HepG2 (cell line): ENCODE measurements at regions not wholly inside any gene's neighbourhood (a gene's known extent, or its start where the extent isn't known, plus 50 kb on each side); places are given as distances from the start of the nearest gene placed in this dataset.

Experiments
- ATAC-seq: fragments of 200-7000 bp; cut with Tn5 transposase; 3 replicates; pipeline ENCODE4 v1.9.1; 2020; ENCODE audit warnings: mild to moderate bottlenecking, moderate library complexity
- BruUV-seq: library from RNA; stranded (reverse); fragments of 400-500 nt; replicated peaks from 2 replicates; lab custom pipeline; 2021; lab: Mats Ljungman, UMichigan
- CTCF ChIA-PET: fragments of 300-600 bp; formaldehyde crosslinking; extraction: SDS; loops from one replicate; lab custom pipeline; 2021; ENCODE audit warnings: low total read pairs, inconsistent platforms, low intra/inter-chr PET ratio; lab: Yijun Ruan, JAX
- POLR2A ChIA-PET: fragments of 350-600 bp; sonication (Branson Sonifier 250); formaldehyde crosslinking; loops from one replicate; lab custom pipeline; 2020; ENCODE audit warnings: antibody characterized with exemption, inconsistent platforms; lab: Yijun Ruan, JAX
- DNase-seq: peaks from one replicate; pipeline ENCODE4 v3.0.0-alpha.2; 2015; ENCODE audit warnings: low spot score
- FAIRE-seq: peaks from 3 replicates; lab custom pipeline; 2011; peaks lifted over from hg19 to GRCh38; lab: Jason Lieb, UNC
- H2AFZ ChIP-seq: one replicate; pipeline ENCODE4 v1.6.1; 2011; ENCODE audit warnings: low read length, inconsistent platforms
- H3K27ac ChIP-seq: fragments of 300-600 bp; 3 replicates; pipeline ENCODE4 v1.8.0; 2011; ENCODE audit warnings: mixed run types, mild to moderate bottlenecking, mixed read lengths, low read length, inconsistent platforms; ENCODE audit not compliant: insufficient read depth; ENCODE audit errors: extremely low read length
- H3K27me3 ChIP-seq, 2 experiments: fragments of 200-600 bp in 1 of 2; 2 replicates in 1 of 2; 3 replicates in 1 of 2; pipeline versions ENCODE4 v1.6.0 to v1.8.0; 2011; ENCODE audit warnings: low read length in 2 of 2, mild to moderate bottlenecking in 2 of 2, moderate library complexity in 2 of 2, inconsistent platforms in 1 of 2; ENCODE audit not compliant: insufficient read depth in 2 of 2, control insufficient read depth in 1 of 2
- H3K36me3 ChIP-seq, 2 experiments: fragments of 200-600 bp in 1 of 2; replicated peaks in 1 of 2; 2 replicates in 1 of 2; 3 replicates in 1 of 2; pipeline versions ENCODE4 v1.5.1 to v1.8.0; 2011; ENCODE audit warnings: low read length in 2 of 2, inconsistent platforms in 1 of 2; ENCODE audit not compliant: insufficient read depth in 2 of 2, control insufficient read depth in 1 of 2
- H3K4me1 ChIP-seq: 2 replicates; pipeline ENCODE4 v1.5.1; 2012; ENCODE audit warnings: low read length, inconsistent platforms; ENCODE audit not compliant: insufficient read depth
- H3K4me2 ChIP-seq: 2 replicates; pipeline ENCODE4 v1.6.0; 2011; ENCODE audit warnings: low read depth, low read length, inconsistent platforms
- H3K4me3 ChIP-seq, 3 experiments: fragments of 200-600 bp in 1 of 3; sonication (generic), shearing (Covaris generic) in 1 of 3; replicated peaks in 1 of 3; 2 replicates each; pipeline ENCODE4 v1.5.1; 2011 to 2016; ENCODE audit warnings: low read length in 3 of 3, inconsistent platforms in 2 of 3, low read depth in 2 of 3, mild to moderate bottlenecking in 2 of 3, control low read depth in 1 of 3, mixed read lengths in 1 of 3; ENCODE audit not compliant: insufficient read depth in 1 of 3
- H3K79me2 ChIP-seq: one replicate; pipeline ENCODE4 v1.6.1; 2011; ENCODE audit warnings: low read length, inconsistent platforms; ENCODE audit not compliant: insufficient read depth
- H3K9ac ChIP-seq: 2 replicates; pipeline ENCODE4 v1.6.0; 2011; ENCODE audit warnings: mild to moderate bottlenecking, low read depth, low read length, inconsistent platforms; ENCODE audit not compliant: insufficient read depth
- H3K9me3 ChIP-seq: 2 replicates; pipeline ENCODE4 v1.5.1; 2012; ENCODE audit warnings: mild to moderate bottlenecking, low read length
- H4K20me1 ChIP-seq: 2 replicates; pipeline ENCODE4 v1.6.0; 2011; ENCODE audit warnings: inconsistent platforms, mild to moderate bottlenecking, low read length, moderate library complexity; ENCODE audit not compliant: insufficient read depth
- ATF7 ChIP-seq, 2 experiments: fragments of 450-650 bp in 1 of 2; sonication (generic) in 1 of 2; formaldehyde crosslinking in 1 of 2; IDR thresholded peaks; 2 replicates each; pipeline versions ENCODE4 v1.4.0 to v1.6.1; 2016 to 2020; ENCODE audit warnings: antibody characterized with exemption in 1 of 2, mild to moderate bottlenecking in 1 of 2, missing genetic modification reagents in 1 of 2
- HNRNPLL ChIP-seq: fragments of 200-400 bp; formaldehyde crosslinking; IDR thresholded peaks from 2 replicates; pipeline ENCODE4 v1.6.1; 2017; ENCODE audit warnings: mild to moderate bottlenecking, low read depth, low read length; ENCODE audit not compliant: poor library complexity, severe bottlenecking
- RFXANK ChIP-seq: IDR thresholded peaks from 2 replicates; pipeline ENCODE4 v1.6.1; 2016
- TCF12 ChIP-seq, 2 experiments: fragments of 450-650 bp in 1 of 2; sonication (generic) in 1 of 2; formaldehyde crosslinking in 1 of 2; IDR thresholded peaks; 2 replicates each; pipeline versions ENCODE4 v1.6.1 to v1.8.0; 2017 to 2022; ENCODE audit warnings: antibody characterized with exemption in 1 of 2, mild to moderate bottlenecking in 1 of 2, missing genetic modification reagents in 1 of 2, moderate library complexity in 1 of 2
- WGBS: methylation state at CpG from one replicate; pipeline ENCODE4 v1.1.6; 2017; ENCODE audit warnings: low lambda C conversion rate; 5-methylcytosine and 5-hydroxymethylcytosine counted together
- in situ Hi-C: cut with HindIII; loops from 2 replicates; pipeline ENCODE4 v1.10.0; 2017; ENCODE audit warnings: low pct_unique_long_range_greater_than_20kb; ENCODE audit not compliant: extremely low pct_ligation_motif_present
- intact Hi-C: fragments of 100-400 bp; cut with micrococcal nuclease; formaldehyde crosslinking; loops from one replicate; pipeline ENCODE4 v1.10.0; 2022; ENCODE audit not compliant: unreplicated experiment
- TF ChIP-seq, protein P1 (sequence below): sonication (generic); formaldehyde crosslinking; conservative IDR thresholded peaks from 2 replicates; pipeline ENCODE4 v1.4.0; 2020; ENCODE audit warnings: missing genetic modification reagents
- TF ChIP-seq, protein P2 (sequence below): sonication (generic); formaldehyde crosslinking; IDR thresholded peaks from 2 replicates; pipeline ENCODE4 v1.4.0; 2020; ENCODE audit warnings: mild to moderate bottlenecking, missing genetic modification reagents

DNA sequence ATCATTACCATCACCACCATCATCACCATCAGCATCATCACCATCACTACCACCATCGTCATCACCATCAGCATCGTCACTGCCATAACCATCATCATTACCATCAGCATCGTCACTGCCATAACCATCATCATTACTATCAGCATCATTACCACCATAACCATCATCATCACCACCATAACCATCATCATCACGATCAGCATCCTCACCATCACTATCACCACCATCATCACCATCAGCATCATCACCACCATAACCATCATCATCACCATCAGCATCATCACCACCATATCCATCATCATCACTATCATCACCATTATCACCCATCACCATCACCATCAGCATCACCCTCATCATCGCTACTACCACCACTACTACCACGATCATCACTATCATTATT, 493.9 kb upstream of the TBX3 start (continued):
- TF ChIP-seq ATF7 (IDR thresholded peaks at IDR 0.05): peak; percentile 26; the same call in 1 of the 2 replicates
- no peak for TF ChIP-seq ATF7 (CRISPR knock-in tag; IDR thresholded peaks at IDR 0.05)

DNA sequence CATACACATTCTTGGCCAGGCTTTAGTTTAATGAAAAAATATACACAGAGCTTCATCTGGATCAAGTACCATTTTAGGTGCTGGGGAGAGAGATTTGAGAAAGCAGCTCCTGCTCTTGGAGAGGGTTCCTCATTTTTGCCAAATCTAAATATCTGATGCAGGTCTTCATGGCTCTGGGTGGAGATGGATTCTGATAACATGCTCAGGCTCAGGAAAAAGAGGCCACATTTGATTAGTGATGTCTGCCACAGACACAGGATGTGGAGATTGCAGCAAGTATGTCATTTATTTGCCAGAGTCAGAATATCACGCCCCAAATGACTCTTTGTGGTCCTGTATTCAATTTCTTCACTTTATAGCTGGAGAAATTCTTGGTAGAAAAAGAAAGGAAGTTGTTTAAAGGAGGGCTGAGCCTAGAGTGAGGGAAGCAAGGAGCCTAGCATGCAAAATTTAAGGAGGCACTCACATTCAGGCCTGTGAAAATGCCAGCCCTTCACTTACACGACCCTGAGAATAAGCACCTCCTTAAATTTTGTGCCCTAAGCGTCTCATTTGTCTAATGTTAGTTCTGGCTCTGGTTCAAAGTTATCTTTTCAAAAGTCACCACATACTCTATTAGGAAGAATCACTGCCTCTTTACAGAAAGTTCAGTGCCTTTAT, 492.9 kb upstream of the TBX3 start:
- Histone ChIP-seq H3K27ac (no peak overlapping the region), H4K20me1 (no peaks in the 10 kb centered on the region), H3K4me2 (no peak overlapping the region), H3K4me1 (no peaks in the 10 kb centered on the region)
- FAIRE-seq: no peak
- intact Hi-C loops: no loop called here
- no peak for TF ChIP-seq HNRNPLL
- TF ChIP-seq, all 625 proteins: peak for 0
- ATAC-seq (no peak), DNase-seq (no peak)
- Histone ChIP-seq H3K27me3 (peaks cover under 1 to 3% of the 10 kb centered on the region in 2 experiments; a peak in 1 of 5 replicates), H3K4me3 (no peak overlapping the region), H3K9ac (no peak overlapping the region), H2AFZ (no peak overlapping the region), H3K36me3 (no peaks in the 10 kb centered on the region), H3K9me3 (no peaks in the 10 kb centered on the region), H3K79me2 (no peaks in the 10 kb centered on the region)
- in situ Hi-C loops: no loop called here
- BruUV-seq: no TSS peak
- CTCF ChIA-PET: no interaction called here
- 0% methylated on average over 3 of the region's 3 CpGs for WGBS
- POLR2A ChIA-PET: no interaction called here

DNA sequence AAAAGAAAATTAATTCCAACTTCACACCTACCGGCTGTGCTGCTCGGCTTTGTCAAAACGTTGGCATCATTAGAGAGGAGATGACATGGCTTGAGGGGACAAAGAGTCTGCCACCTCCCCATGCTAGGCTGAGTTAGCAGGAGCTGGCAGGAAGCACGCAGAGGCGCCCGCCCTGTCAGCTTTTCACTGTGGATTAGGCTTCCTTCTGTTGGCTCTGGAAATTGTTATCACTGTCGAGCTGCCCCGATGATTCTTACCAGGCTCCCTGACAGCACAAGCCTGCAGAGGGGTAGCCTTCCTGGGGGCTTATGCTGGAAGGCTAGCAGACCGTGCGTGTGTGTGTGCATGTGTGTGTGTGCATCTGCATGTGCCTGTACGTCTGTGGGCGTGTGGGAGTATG, 490.9 kb upstream of the TBX3 start:
- no peaks in the 10 kb centered on the region for H4K20me1 ChIP-seq
- H3K4me1 ChIP-seq: no peaks in the 10 kb centered on the region
- H3K79me2 ChIP-seq: no peaks in the 10 kb centered on the region
- DNase-seq (no peak), FAIRE-seq (no peak), ATAC-seq (no peak)
- in situ Hi-C loops (no loop called here), intact Hi-C loops (no loop called here)
- no peaks in the 10 kb centered on the region for H3K36me3 ChIP-seq
- no peak overlapping the region for H3K27ac ChIP-seq
- H2AFZ ChIP-seq: no peak overlapping the region
- no peak overlapping the region for H3K4me3 ChIP-seq
- no TSS peak for BruUV-seq
- H3K27me3 ChIP-seq: no peaks in the 10 kb centered on the region
- H3K9ac ChIP-seq: no peak overlapping the region
- WGBS: 57% methylated on average over 10 of the region's 12 CpGs
- H3K4me2 ChIP-seq: no peak overlapping the region
- no peaks in the 10 kb centered on the region for H3K9me3 ChIP-seq
- ChIA-PET POLR2A (no interaction called here), CTCF (no interaction called here)
- TF ChIP-seq, protein P1, sequence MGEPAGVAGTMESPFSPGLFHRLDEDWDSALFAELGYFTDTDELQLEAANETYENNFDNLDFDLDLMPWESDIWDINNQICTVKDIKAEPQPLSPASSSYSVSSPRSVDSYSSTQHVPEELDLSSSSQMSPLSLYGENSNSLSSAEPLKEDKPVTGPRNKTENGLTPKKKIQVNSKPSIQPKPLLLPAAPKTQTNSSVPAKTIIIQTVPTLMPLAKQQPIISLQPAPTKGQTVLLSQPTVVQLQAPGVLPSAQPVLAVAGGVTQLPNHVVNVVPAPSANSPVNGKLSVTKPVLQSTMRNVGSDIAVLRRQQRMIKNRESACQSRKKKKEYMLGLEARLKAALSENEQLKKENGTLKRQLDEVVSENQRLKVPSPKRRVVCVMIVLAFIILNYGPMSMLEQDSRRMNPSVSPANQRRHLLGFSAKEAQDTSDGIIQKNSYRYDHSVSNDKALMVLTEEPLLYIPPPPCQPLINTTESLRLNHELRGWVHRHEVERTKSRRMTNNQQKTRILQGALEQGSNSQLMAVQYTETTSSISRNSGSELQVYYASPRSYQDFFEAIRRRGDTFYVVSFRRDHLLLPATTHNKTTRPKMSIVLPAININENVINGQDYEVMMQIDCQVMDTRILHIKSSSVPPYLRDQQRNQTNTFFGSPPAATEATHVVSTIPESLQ: no peak
- TF ChIP-seq TCF12 (IDR thresholded peaks at IDR 0.05) (no peak), TCF12 (CRISPR knock-in tag; IDR thresholded peaks at IDR 0.05) (no peak), RFXANK (CRISPR knock-in tag) (no peak)
- TF ChIP-seq, protein P2, sequence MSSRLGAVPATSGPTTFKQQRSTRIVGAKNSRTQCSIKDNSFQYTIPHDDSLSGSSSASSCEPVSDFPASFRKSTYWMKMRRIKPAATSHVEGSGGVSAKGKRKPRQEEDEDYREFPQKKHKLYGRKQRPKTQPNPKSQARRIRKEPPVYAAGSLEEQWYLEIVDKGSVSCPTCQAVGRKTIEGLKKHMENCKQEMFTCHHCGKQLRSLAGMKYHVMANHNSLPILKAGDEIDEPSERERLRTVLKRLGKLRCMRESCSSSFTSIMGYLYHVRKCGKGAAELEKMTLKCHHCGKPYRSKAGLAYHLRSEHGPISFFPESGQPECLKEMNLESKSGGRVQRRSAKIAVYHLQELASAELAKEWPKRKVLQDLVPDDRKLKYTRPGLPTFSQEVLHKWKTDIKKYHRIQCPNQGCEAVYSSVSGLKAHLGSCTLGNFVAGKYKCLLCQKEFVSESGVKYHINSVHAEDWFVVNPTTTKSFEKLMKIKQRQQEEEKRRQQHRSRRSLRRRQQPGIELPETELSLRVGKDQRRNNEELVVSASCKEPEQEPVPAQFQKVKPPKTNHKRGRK (CRISPR knock-in tag): no peak
